ENCODE measurements at regions not wholly inside any gene's neighbourhood (a gene's known extent, or its start where the extent isn't known, plus 50 kb on each side); places are given as distances from the start of the nearest gene placed in this dataset.

- TF ChIP-seq POLR2AphosphoS5 (IDR thresholded peaks at IDR 0.05; ENCODE audit: low read depth) (no peak), CTCF (conservative IDR thresholded peaks at IDR 0.05; ENCODE audit: low read depth in 2 of 2) (no peak), NANOG (IDR thresholded peaks at IDR 0.05; ENCODE audit: borderline replicate concordance) (no peak), CREB1 (CRISPR knock-in tag; IDR thresholded peaks at IDR 0.05; ENCODE audit: low read depth) (no peak), EZH2 (IDR thresholded peaks at IDR 0.05; ENCODE audit: low read depth, unreplicated experiment) (no peak), ZNF331 (CRISPR knock-in tag; IDR thresholded peaks at IDR 0.05; ENCODE audit: low read depth) (no peak)
- TF ChIP-seq, protein P1, sequence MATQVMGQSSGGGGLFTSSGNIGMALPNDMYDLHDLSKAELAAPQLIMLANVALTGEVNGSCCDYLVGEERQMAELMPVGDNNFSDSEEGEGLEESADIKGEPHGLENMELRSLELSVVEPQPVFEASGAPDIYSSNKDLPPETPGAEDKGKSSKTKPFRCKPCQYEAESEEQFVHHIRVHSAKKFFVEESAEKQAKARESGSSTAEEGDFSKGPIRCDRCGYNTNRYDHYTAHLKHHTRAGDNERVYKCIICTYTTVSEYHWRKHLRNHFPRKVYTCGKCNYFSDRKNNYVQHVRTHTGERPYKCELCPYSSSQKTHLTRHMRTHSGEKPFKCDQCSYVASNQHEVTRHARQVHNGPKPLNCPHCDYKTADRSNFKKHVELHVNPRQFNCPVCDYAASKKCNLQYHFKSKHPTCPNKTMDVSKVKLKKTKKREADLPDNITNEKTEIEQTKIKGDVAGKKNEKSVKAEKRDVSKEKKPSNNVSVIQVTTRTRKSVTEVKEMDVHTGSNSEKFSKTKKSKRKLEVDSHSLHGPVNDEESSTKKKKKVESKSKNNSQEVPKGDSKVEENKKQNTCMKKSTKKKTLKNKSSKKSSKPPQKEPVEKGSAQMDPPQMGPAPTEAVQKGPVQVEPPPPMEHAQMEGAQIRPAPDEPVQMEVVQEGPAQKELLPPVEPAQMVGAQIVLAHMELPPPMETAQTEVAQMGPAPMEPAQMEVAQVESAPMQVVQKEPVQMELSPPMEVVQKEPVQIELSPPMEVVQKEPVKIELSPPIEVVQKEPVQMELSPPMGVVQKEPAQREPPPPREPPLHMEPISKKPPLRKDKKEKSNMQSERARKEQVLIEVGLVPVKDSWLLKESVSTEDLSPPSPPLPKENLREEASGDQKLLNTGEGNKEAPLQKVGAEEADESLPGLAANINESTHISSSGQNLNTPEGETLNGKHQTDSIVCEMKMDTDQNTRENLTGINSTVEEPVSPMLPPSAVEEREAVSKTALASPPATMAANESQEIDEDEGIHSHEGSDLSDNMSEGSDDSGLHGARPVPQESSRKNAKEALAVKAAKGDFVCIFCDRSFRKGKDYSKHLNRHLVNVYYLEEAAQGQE (IDR thresholded peaks at IDR 0.05; ENCODE audit: unreplicated experiment): no peak
Observed at GRCh38 chr13:44211286-44211685, 162.3 kb upstream of the SERP2 start.
